Caco-2 (cell line): ENCODE measurements at regions not wholly inside any gene's neighbourhood (a gene's known extent, or its start where the extent isn't known, plus 50 kb on each side); places are given as distances from the start of the nearest gene placed in this dataset.
"Not testable (repeated sequence)": the region's sequence is repeated elsewhere in the genome, so short reads cannot be mapped to it uniquely, and the experiment has no call there.

ENCODE experiments used
- BruUV-seq: library from RNA; stranded (reverse); fragments of 400-500 nt; replicated peaks from 2 replicates; lab custom pipeline; 2021; lab: Mats Ljungman, UMichigan
- CTCF ChIA-PET: fragments of 300-600 bp; sonication (Branson Sonifier 250); formaldehyde crosslinking; loops from one replicate; lab custom pipeline; 2022; ENCODE audit warnings: antibody characterized with exemption; lab: Charles Lee
- POLR2A ChIA-PET: fragments of 300-600 bp; sonication (Branson Sonifier 250); formaldehyde crosslinking; loops from one replicate; lab custom pipeline; 2022; ENCODE audit warnings: antibody characterized with exemption; lab: Charles Lee
- DNase-seq, 2 experiments: peaks; one replicate each; pipeline versions ENCODE4 v3.0.0 to v3.0.0-alpha.2; 2020 to 2022
- H3K27me3 ChIP-seq: replicated peaks from 2 replicates; pipeline ENCODE4 v1.6.0; 2011; ENCODE audit warnings: low read length; ENCODE audit not compliant: control insufficient read depth, insufficient read depth
- H3K36me3 ChIP-seq: 2 replicates; pipeline ENCODE4 v1.5.1; 2011; ENCODE audit warnings: low read length; ENCODE audit not compliant: control insufficient read depth, insufficient read depth
- H3K4me1 ChIP-seq: fragments of 250-450 bp; sonication (Bioruptor Pico); 2 replicates; pipeline ENCODE4 v1.5.1; 2020; ENCODE audit warnings: mild to moderate bottlenecking
- H3K4me3 ChIP-seq: 2 replicates; pipeline ENCODE4 v1.5.1; 2011; ENCODE audit warnings: low read depth, mild to moderate bottlenecking, control low read depth, low read length
- H3K9me3 ChIP-seq: fragments of 250-450 bp; sonication (Bioruptor Pico); 2 replicates; pipeline ENCODE4 v1.5.1; 2020; ENCODE audit warnings: mild to moderate bottlenecking, moderate library complexity
- H3K27ac Mint-ChIP-seq: one replicate; pipeline ENCODE4 v1.8.0; 2022; ENCODE audit warnings: mixed read lengths; ENCODE audit not compliant: unreplicated experiment
- H3K27me3 Mint-ChIP-seq: one replicate; pipeline ENCODE4 v1.8.0; 2022; ENCODE audit warnings: mixed read lengths; ENCODE audit not compliant: insufficient read depth, unreplicated experiment
- H3K36me3 Mint-ChIP-seq: one replicate; pipeline ENCODE4 v1.8.0; 2022; ENCODE audit warnings: mild to moderate bottlenecking, mixed read lengths; ENCODE audit not compliant: insufficient read depth, unreplicated experiment
- H3K4me1 Mint-ChIP-seq: one replicate; pipeline ENCODE4 v1.8.0; 2022; ENCODE audit warnings: low read depth, mixed read lengths; ENCODE audit not compliant: unreplicated experiment
- H3K4me3 Mint-ChIP-seq: one replicate; pipeline ENCODE4 v1.8.0; 2022; ENCODE audit warnings: mild to moderate bottlenecking, moderate library complexity, mixed read lengths; ENCODE audit not compliant: unreplicated experiment
- H3K9me3 Mint-ChIP-seq: one replicate; pipeline ENCODE4 v1.8.0; 2022; ENCODE audit warnings: mixed read lengths; ENCODE audit not compliant: unreplicated experiment
- intact Hi-C: fragments of 100-400 bp; cut with micrococcal nuclease; formaldehyde crosslinking; loops from one replicate; pipeline ENCODE4 v1.10.0; 2022; ENCODE audit not compliant: unreplicated experiment
- TF ChIP-seq, protein P1 (sequence below), 2 experiments: fragments of 200-600 bp in 1 of 2; IDR thresholded peaks; 1 replicate in 1 of 2; 2 replicates in 1 of 2; pipeline versions ENCODE4 v1.5.1 to v1.8.0; 2011 to 2022; ENCODE audit warnings: antibody characterized with exemption in 1 of 2, control low read depth in 1 of 2, inconsistent platforms in 1 of 2, low read depth in 1 of 2, low read length in 1 of 2, mild to moderate bottlenecking in 1 of 2, moderate library complexity in 1 of 2; ENCODE audit not compliant: insufficient read depth in 1 of 2, severe bottlenecking in 1 of 2, unreplicated experiment in 1 of 2

DNA sequence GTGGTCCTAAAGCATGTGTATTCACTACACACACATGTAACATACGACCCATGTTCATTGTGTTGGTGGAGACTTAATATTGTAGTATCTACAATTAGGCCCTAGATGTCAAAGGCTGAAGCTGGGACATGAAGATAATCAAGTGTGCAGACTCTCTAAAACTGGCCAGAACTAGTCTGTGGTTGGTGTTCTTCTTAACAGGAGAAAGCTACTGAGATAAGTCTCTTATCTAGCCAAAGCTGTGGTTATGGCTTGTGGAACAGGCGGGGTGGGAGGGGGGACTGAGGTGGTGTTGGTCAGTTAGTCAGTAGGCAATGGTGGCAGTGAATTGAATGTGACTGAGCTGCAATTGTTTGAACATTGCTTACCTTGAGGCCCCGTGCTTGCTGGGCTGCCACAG, 112.7 kb upstream of the SLC24A2 start:
- no peaks in the 10 kb centered on the region for H3K36me3 Mint-ChIP-seq
- Histone ChIP-seq H3K9me3 (no peaks in the 10 kb centered on the region), H3K4me3 (no peak overlapping the region), H3K4me1 (peaks cover 3% of the 10 kb centered on the region; the same call in 1 of the 2 replicates), H3K27me3 (no peaks in the 10 kb centered on the region), H3K36me3 (no peaks in the 10 kb centered on the region)
- no peak overlapping the region for H3K27ac Mint-ChIP-seq
- no peaks in the 10 kb centered on the region for H3K27me3 Mint-ChIP-seq
- ChIA-PET CTCF (no interaction called here), POLR2A (no interaction called here)
- no peaks in the 10 kb centered on the region for H3K4me1 Mint-ChIP-seq
- H3K4me3 Mint-ChIP-seq: no peak overlapping the region
- no TSS peak for BruUV-seq
- TF ChIP-seq, protein P1, sequence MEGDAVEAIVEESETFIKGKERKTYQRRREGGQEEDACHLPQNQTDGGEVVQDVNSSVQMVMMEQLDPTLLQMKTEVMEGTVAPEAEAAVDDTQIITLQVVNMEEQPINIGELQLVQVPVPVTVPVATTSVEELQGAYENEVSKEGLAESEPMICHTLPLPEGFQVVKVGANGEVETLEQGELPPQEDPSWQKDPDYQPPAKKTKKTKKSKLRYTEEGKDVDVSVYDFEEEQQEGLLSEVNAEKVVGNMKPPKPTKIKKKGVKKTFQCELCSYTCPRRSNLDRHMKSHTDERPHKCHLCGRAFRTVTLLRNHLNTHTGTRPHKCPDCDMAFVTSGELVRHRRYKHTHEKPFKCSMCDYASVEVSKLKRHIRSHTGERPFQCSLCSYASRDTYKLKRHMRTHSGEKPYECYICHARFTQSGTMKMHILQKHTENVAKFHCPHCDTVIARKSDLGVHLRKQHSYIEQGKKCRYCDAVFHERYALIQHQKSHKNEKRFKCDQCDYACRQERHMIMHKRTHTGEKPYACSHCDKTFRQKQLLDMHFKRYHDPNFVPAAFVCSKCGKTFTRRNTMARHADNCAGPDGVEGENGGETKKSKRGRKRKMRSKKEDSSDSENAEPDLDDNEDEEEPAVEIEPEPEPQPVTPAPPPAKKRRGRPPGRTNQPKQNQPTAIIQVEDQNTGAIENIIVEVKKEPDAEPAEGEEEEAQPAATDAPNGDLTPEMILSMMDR (IDR thresholded peaks at IDR 0.05; ENCODE audit: insufficient read depth in 1 of 2, low read depth in 1 of 2, low read length in 1 of 2, severe bottlenecking in 1 of 2, unreplicated experiment in 1 of 2): no peak
- intact Hi-C loops: no loop called here
- no peak for DNase-seq
- no peaks in the 10 kb centered on the region for H3K9me3 Mint-ChIP-seq

DNA sequence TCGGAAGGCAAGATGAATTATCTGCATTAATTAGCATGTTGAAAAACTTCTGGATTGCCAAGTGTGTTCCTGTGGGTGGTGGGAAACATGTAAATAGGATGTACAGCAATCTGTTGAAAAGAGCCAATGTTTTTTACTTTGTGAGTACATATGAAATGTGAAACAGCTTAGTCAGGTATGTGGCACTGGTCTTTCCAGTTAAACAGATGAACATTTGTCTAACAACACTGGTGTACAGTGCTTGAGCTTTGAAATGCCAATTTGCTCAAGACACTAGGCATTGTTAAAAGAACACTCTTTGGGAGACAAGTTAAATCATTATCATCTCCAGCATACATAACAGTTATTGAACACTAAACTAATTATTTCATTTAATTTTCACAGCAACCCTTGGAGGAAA, 107.3 kb upstream of the SLC24A2 start:
- no peak overlapping the region for H3K4me3 ChIP-seq
- CTCF ChIA-PET: no interaction called here
- Mint-ChIP-seq H3K27ac (no peak overlapping the region), H3K36me3 (no peaks in the 10 kb centered on the region), H3K27me3 (no peaks in the 10 kb centered on the region), H3K4me3 (no peak overlapping the region), H3K9me3 (no peaks in the 10 kb centered on the region), H3K4me1 (no peaks in the 10 kb centered on the region)
- BruUV-seq: no TSS peak
- TF ChIP-seq, protein P1 (IDR thresholded peaks at IDR 0.05; ENCODE audit: insufficient read depth in 1 of 2, low read depth in 1 of 2, low read length in 1 of 2, severe bottlenecking in 1 of 2, unreplicated experiment in 1 of 2): no peak
- no peaks in the 10 kb centered on the region for H3K27me3 ChIP-seq
- intact Hi-C loops: no loop called here
- no peaks in the 10 kb centered on the region for H3K9me3 ChIP-seq
- POLR2A ChIA-PET: no interaction called here
- no peaks in the 10 kb centered on the region for H3K36me3 ChIP-seq
- no peak for DNase-seq
- H3K4me1 ChIP-seq: peaks cover 3% of the 10 kb centered on the region; the same call in 1 of the 2 replicates

DNA sequence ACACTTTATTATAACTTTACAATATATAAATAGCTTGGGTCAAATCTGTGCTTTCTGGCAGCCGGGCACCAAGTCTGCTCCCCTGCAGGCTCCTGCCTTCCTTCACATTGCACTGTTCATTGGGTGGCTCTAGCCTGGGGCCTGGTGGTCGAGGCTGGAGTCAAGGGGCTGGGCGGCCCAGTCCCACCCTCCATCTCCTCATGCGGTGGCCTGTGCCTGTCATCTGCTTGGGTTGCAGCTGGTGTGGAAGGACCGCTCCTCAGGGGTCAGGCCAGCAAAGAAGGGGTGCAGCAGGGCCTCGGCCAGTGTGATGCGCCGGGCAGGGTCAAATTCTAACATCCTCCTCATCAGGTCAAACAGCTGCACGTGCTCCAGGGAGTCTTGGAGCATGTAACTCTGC, 106.7 kb upstream of the SLC24A2 start:
- H3K27me3 Mint-ChIP-seq, H3K9me3 Mint-ChIP-seq, H3K4me3 Mint-ChIP-seq, POLR2A ChIA-PET, intact Hi-C loops, BruUV-seq, H3K9me3 ChIP-seq, DNase-seq, H3K4me1 ChIP-seq, H3K4me3 ChIP-seq, H3K4me1 Mint-ChIP-seq, H3K27me3 ChIP-seq, H3K36me3 Mint-ChIP-seq, H3K27ac Mint-ChIP-seq, H3K36me3 ChIP-seq: not testable (repeated sequence)
- CTCF ChIA-PET: interaction anchor here (0.6 kb wide), 1 partner anchor 378 kb away, joined by 3 read pairs; no protein-coding TSS in a partner anchor

DNA sequence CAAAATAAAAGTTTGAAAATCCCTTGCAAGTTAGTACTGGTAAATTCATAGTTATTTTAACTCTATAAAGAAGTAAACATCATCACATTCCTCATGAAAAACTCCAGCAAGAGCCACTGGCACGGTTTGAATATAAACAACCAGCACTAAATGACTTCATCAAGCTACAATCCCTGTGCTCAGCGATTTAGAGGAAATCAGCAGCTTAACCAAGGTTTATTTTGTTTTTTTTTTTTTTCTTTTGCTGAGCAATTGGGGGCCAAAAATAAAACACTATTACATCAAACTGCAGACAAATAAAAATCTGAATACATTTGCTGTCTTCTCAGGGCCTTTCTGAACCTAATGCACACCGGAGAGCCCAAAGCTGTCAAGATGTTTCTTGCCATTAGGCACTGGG, 106.2 kb upstream of the SLC24A2 start:
- Mint-ChIP-seq H3K27me3 (no peaks in the 10 kb centered on the region), H3K36me3 (no peaks in the 10 kb centered on the region), H3K9me3 (no peaks in the 10 kb centered on the region), H3K27ac (no peak overlapping the region), H3K4me3 (no peak overlapping the region), H3K4me1 (no peaks in the 10 kb centered on the region)
- no peaks in the 10 kb centered on the region for H3K27me3 ChIP-seq
- CTCF ChIA-PET: no interaction called here
- DNase-seq: no peak
- no peaks in the 10 kb centered on the region for H3K9me3 ChIP-seq
- BruUV-seq: no TSS peak
- POLR2A ChIA-PET: no interaction called here
- H3K4me3 ChIP-seq: no peak overlapping the region
- TF ChIP-seq, protein P1 (IDR thresholded peaks at IDR 0.05; ENCODE audit: insufficient read depth in 1 of 2, low read depth in 1 of 2, low read length in 1 of 2, severe bottlenecking in 1 of 2, unreplicated experiment in 1 of 2): no peak
- no peaks in the 10 kb centered on the region for H3K36me3 ChIP-seq
- peaks cover 3% of the 10 kb centered on the region; the same call in 1 of the 2 replicates for H3K4me1 ChIP-seq
- intact Hi-C loops: no loop called here
